ENCODE measurements at regions not wholly inside any gene's neighbourhood (a gene's known extent, or its start where the extent isn't known, plus 50 kb on each side); places are given as distances from the start of the nearest gene placed in this dataset.
"Not testable (repeated sequence)": the region's sequence is repeated elsewhere in the genome, so short reads cannot be mapped to it uniquely, and the experiment has no call there.

DNA sequence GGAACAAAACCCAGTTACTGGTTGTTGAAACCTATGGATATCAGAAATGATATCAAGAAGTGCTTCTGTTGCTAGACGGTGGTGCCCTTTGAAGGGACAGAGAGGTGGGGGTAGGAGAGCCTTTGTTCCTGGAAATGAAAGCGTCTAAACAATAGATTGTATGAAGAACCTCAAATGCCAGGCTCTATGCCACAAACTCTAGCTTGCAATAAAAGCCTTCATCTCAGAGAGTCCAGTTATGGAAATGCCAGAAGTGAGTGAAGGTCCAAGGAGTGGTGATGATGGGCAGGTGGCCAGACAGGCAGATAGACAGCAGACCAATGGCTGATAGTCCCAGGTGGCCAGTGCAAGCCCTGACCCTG is 414.1 kb upstream of the PROX1 start:
- no peak for DNase-seq (ENCODE audit: low read depth in 2 of 2, low spot score in 1 of 2)

DNA sequence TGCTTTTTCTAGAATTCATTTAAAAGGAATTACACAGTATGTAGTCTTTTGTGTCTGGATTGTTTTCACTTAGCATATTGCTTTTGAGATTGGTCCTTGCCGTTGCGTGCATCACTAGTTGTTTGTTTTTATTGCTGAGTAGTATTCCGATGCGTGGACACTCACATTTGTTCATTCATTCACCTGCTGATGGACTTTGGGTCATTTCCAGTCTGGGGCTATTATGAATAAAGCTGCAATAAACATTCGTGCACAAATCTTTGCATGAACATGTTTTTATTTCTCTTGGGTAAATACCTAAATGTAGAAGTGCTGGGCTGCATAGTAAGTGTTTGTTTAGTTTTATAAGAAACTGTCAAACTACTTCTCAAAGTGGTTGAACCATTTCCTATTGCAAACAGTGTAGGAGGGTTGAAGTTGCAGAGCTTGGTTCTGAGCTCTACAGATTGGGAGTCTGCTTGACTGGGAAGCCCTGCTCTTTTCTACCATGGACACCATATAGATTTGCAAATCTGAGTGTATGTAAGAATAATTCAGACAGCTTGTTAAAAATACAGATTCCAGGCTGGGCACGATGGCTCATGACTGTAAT is 404.7 kb upstream of the PROX1 start:
- no peak for DNase-seq (ENCODE audit: low read depth in 2 of 2, low spot score in 1 of 2)

DNA sequence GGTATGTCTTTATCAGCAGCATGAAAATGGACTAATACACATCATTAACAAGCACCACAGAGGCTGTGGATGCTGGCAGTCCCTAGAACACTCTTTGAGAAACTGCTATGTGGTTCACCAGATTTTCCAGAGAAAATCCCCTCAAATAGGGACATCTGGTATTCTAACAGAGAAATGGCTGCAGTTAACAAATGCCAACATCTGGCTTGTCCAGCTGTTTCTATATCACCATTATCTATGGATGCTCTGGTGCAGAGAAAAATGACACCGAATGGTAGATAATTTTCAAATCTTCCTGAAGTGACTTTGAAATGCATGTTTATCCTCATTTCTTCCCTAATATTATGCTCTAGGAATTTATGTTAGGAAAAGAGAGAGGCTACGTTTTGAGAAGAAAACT is 403.5 kb upstream of the PROX1 start:
- DNase-seq (ENCODE audit: low read depth in 2 of 2, low spot score in 1 of 2) = no peak

DNA sequence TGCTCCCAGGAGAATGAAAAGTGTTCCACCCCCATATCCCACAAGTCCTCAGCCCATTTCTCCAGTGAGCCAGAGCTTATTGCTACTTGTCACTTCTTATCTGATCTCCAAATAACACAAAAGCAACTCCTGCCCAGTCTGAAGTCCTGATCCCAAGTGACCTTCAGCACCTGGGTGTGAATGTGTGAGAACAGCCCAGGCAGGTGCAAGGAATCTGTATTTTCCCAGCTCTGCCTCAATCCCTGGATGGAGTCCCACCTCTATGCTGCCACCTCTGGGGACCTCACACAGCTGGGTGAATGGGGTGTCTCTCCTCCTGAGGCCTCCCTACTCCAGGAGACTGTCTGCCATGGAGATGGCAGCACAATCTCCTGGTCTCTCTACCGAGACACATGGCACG is 402.4 kb upstream of the PROX1 start:
- DNase-seq (ENCODE audit: low read depth in 2 of 2, low spot score in 1 of 2) = no peak

DNA sequence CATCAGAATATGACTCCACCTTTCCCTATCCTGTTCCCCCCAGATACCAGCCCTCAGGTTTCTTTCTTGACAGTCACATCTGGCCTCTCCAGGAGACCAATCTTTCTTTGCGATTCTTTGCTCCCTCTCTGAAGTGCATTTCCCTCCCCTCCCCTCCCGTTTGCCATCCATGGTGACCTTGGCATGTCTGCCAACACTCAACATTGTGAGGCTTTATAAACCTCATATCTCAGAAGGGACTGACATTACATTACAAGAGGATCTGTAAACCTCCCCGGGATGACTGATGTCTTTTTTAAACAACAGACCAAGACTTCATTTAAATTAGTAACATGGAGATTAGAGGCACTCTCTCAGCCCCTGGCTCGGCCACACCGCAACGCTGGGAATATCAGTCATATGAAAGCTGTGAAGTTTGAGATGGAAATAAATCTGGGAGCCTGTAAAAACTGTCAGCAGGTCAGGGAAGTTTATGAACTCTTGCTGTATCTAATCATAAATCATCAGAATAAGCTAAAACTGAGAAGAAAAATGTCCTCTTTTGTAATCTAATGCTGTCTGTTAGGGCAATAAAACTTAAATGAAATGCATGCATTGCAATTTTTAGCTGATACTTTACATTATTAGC is 401.7 kb upstream of the PROX1 start:
- no peak for DNase-seq (ENCODE audit: low read depth in 2 of 2, low spot score in 1 of 2)

DNA sequence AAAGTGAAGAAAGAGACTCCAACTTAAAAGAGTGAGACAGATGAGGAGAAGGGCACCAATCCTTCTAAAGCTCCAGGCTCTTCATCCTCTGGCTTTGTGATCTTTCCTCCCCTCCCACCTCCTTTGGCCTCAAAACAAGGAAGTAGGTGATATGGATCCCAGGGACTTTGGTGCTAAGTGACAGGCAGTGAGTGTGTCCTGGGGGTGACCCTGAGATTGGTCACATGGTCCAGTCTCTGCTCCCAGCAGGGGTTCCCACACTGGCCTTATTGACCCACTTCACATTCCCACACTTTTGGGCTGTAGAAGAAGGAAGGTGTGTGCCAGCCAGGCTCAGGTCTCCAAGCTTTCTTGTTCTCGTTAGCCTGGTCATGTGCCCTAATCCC is 401.2 kb upstream of the PROX1 start:
- no peak for DNase-seq (ENCODE audit: low read depth in 2 of 2, low spot score in 1 of 2)

DNA sequence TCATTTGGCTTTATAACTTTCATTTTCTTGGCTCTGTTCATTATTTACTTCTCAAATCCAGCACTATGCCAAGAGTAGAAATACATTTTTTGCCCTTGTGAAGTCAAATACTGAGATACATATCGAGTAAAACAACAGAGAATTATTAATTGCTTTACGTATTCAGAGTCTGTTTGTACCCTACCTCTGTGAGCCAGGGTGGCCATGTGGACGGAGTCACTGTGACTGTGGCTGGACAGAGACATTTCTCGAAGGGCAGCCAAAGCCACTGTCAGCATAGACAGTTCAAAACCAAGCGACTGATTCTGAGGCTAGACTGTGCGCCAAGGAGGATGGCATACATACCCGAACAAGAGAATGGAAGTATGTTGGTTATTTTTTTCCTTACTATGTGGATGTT is 391.0 kb upstream of the PROX1 start:
- no peak for DNase-seq (ENCODE audit: low read depth in 2 of 2, low spot score in 1 of 2)

DNA sequence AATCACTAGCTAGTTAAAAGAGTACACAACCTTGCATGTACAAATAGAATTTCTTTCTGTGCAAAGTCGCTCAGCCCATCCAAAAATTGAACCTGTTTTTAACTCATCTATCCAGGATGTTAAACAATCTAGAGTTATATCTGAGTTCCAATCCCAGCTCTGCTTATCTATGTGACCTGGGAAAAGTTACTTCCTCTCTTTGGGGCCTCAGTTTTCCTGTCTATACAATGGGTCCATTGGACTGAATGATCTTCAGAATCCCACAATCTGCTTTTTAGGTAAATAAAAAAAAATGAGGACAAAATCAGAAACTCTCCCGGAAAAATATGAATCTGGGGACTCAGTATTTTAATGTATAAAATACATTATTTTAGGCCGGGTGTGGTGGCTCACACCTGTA is 389.5 kb upstream of the PROX1 start:
- no peak for DNase-seq (ENCODE audit: low read depth in 2 of 2, low spot score in 1 of 2)

DNA sequence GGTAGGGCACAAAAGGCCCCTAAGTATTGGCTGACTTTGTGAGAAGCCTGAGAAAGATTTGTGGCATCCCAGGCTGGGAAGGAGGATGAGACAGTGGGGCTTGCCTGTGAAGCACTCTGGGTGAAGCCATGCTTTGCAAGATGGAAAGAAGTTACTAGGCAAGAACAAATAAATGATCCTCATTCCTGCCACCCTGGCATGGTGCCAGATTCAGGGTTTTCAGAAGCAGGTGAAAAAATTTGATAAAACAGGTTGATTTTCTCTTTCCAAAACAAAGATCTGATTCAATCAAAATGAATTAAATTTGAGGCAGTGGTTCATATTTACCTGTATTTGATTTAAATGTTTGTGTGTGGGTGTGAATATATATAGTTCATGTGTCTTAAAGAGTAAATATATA is 386.9 kb upstream of the PROX1 start:
- DNase-seq (ENCODE audit: low read depth in 2 of 2, low spot score in 1 of 2) = no peak

DNA sequence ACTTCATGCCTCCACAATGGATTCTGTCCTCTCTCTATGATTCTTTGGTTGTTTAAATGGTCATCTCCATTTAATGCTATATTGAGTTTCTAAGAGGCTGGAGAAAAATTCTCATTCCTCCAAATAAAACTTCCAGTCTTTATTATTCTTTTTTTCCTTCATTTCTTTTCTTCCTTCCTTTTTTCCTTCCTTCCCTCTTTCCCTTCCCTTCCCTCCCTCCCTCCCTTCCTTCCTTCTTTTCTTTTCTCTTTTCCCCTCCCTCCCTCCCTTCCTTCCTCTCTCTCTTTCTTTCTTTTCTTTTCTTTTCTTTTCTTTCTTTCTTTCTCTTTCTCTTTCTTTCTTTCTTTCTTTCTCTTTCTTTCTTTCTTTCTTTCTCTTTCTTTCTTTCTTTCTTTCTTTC is 386.1 kb upstream of the PROX1 start:
- not testable (repeated sequence) for DNase-seq (ENCODE audit: low read depth in 2 of 2, low spot score in 1 of 2)

DNA sequence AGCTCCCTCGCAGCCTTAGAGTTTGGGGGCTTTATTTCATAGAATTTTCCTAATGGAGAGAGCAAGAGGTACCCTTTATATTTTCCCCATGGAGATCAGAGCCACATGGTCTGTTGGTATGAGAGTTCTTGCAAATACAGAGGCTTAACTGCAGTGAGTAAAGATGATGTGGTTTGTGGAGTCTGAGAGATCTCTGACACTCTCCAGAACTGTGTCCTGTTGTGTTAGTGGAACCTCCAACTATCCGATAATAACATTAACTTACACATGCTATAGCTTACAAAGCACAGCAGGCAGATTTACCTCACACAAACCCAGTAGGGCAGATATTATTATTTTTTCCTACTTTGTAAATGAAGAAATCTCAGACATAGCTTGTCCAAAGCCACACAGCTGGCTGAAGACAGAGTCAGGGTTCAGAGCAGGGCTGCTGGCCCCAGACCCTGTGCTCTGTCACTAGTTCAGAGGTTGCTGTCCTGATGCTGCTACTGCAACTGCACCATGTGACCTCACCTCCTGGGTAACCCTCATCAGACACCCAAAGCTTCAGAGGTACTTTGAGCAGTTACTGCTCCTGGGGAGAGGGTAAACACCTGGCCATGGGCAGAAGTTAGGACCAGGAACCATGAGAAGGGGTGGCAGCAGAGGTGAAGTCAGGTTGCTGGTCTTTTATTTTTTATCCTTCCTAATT is 384.8 kb upstream of the PROX1 start:
- no peak for DNase-seq (ENCODE audit: low read depth in 2 of 2, low spot score in 1 of 2)

DNA sequence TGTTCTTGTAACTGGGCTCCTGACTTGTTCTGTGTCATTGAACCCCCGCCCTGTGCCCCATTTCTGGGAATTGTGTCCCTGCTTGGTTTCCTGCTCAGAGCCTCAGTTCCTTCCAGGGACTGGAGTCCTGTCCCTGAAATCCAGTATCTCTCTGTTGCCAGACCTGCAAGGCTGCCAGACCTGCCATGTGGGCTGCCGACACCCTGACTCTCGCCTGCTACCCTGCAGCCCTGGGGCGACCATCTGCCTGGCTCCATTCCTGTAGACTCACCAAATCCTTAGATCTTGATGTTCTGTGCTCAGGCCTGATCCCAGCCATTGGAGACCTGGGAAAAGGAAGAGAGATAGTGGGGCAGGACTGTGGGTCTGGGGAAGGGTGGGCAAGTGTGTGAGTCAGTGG is 383.3 kb upstream of the PROX1 start:
- no peak for DNase-seq (ENCODE audit: low read depth in 2 of 2, low spot score in 1 of 2)

DNA sequence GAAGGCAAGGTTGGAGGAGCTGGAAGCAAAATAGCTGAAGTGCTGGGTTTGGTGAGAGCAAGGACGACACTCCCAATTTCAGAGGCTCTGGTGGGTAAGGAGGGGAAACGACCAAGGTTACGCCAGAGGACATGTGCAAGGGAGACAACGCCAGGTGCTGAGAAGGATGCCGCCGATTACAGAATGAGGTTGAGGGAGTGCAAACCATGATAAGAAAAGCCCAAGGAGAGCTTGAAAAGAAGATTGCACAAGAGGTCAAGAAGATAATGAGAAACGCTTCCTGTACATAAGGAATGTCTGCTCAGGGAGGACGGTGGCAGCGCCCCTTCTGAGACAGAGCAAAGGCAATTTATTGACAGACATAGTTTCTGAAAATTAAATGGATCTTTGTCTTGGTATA is 382.0 kb upstream of the PROX1 start:
- no peak for DNase-seq (ENCODE audit: low read depth in 2 of 2, low spot score in 1 of 2)

DNA sequence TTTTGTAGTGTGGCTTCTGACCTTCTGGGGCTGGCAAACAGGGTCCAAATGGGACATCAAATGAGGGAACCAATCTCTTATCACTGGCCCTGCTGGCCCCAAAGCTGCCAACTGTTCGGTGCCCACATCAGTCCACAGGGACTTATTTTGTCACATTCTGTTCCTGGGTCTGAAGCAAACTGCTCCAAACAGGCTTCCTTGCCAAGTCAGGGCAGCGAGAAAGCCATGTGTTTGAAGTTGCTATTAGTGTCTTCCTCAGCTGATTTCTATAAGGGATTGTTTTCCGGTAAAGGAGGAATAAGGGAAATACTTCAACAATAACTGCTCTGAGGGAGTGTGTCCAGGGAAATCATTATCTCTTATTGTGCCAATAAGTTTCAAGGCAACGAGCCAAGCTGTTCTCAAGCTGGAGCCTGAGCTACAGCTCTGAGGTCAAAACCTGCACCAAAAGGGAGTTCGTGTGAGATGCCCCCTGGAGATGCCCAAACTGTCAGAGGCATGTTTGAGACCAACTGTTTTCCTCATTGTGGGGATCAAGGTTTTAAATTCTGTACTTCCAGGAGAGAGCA is 381.4 kb upstream of the PROX1 start:
- DNase-seq (ENCODE audit: low read depth in 2 of 2, low spot score in 1 of 2) = no peak

DNA sequence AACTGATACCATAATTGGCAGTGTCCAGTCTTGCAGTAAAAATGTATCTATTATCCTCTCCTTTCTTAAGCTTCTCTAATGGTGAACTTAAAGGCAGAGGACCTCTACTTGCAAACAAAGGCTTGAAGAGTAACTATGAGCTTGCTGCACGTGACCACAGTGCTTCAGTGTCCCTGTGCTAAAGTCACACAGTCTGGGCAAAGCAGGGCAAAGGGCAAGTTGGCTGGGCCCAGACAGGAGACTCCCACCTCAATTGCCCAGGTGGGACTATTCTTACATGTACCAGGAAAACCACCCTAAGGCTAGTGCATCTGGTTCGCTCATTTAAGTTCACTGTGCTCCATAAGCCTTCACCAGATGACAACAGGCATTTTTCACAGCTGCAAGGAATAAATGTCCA is 374.2 kb upstream of the PROX1 start:
- no peak for DNase-seq (ENCODE audit: low read depth in 2 of 2, low spot score in 1 of 2)

DNA sequence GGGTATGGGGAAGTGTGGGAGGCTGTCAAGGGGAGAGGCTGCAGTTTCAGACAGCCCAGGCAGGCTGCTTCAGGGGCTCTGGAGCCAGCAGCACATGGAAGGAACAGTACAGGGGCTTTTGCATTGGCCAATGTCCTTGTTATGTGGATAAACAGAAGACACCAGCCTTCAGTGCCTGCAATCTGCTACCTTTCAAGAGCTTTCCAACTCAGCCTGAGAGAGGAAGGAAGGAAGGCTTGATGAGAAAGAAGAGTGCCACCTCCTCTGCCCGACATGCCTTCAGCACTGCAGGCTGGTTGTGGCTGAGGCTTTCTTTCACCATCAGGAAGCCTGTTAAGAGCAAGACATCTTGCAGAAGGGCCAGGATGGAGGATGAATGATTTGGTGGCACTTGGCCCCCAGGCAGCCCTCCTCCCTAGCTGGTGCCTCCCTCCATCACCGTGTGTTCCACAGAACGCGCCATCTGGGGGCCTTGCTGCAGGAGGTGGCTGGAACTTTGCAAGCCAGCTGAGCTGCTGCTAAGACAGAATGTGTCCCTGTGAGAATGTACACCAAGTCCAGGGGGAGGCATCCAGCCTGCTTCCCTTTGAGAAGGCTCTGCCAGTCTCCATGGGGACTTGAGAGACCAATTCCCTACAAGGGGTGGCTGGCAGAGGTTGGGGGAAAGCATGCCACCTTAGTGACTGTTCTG is 372.4 kb upstream of the PROX1 start:
- no peak for DNase-seq (ENCODE audit: low read depth in 2 of 2, low spot score in 1 of 2)

DNA sequence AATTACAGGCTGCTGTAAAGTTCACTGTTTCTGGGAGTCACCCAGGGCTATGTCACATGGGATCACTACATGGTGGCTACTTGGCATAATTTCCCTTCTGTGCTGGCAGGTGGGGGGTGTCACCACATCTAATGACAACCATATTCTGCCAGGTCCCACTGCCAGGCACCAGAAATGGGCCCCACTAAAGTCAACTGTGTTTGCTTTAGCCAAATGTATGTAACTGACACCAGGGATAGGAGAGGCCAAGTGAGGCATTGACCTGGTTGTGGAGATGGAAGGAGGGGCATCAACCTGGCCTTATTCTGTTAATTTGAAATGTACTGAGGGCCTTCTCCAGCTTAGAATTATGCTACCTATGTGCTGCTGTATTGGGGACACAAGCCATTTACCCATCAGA is 370.6 kb upstream of the PROX1 start:
- DNase-seq (ENCODE audit: low read depth in 2 of 2, low spot score in 1 of 2) = no peak

DNA sequence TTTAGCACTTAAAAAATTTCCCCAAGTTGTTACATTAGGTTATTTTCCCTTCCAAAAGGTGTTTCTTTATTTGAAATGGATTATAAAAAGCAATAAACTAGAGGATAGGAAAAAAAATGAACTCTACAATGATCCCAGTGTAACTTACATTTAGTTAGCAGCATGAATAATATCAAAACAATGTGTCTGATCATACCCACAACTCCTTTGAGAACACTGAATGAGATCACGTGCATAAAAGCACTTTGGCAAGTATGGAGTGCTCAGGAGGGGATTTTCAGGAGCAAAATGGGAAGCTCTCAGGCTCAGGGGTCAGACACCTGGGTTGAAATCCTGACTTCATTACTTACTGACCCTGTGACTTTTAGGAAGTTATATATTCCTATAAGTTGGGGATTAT is 369.7 kb upstream of the PROX1 start:
- DNase-seq (ENCODE audit: low read depth in 2 of 2, low spot score in 1 of 2) = no peak

DNA sequence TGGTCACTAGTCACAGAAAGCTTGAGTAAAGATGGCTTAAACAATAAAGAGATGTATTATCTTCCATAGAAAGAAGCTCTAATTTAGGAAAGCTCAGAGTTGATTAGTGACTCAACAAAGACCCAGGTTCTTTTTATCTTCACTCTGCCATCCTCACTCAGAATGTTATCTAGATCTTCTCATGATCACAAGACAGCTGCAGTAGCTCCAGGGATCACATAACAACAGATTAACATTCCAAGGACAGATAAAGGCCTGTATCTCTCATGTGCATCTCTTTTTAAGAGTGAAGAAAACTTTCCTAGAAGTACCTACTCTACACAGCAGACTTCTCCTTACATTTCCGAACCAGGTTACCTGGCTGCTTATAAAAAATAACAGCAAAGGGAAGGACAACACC is 368.7 kb upstream of the PROX1 start:
- DNase-seq (ENCODE audit: low read depth in 2 of 2, low spot score in 1 of 2) = no peak

DNA sequence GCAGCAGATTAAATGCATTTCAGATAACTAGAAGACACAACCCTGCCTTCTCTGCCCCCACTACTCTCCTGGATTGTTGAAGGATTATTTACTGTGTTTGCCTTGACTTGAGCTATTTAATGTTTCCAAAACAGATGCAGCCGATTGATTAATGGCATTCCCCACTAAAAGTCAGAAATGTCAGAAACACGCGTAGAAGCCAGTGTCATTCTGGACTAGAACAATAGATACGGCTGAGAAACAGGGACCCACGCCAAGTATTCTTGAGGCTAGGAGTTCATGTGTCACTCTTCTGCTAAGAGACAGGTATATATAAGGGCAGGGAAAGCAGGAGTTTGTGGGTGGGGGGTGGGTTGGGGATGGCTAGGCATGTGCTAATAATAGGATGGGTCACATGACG is 366.7 kb upstream of the PROX1 start:
- DNase-seq (ENCODE audit: low read depth in 2 of 2, low spot score in 1 of 2) = no peak

DNA sequence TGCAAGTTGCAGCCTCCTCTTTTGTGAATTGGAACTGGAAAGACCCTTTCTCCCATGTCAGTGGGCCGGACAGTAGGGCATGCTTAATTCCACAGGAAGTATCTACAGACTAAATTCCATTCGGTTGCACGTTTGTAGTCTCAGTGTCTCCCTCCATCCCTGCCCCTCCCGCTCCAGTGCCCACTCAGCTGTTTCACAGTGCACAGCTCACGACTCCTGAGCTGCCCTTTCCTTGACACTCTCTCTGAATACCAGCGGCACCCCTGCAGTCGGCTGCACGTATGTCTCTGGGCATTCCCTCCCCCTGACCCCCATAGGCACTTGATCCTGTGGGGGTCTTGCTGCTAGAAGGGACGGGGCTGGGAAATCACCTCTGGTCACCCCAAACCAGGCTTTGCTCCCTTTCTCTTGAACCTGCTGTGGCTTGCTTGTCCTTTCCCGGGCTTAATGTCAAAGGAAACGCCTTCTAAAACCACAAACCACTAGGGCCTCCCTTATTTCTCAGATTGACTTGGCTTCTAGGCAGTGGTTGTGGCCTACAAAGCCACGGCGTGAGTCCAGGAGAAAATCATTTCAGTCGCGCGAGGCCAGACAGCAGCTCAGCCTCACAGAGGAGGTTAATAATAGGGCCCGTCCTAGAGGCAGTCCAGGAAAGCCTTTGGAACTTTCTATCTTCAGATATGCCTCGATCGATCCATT is 365.3 kb upstream of the PROX1 start:
- no peak for DNase-seq (ENCODE audit: low read depth in 2 of 2, low spot score in 1 of 2)
